Small intestine (tissue), 7 donors: ENCODE measurements at regions not wholly inside any gene's neighbourhood (a gene's known extent, or its start where the extent isn't known, plus 50 kb on each side); places are given as distances from the start of the nearest gene placed in this dataset.

ENCODE experiments used
- DNase-seq, 2 donors: peaks; one replicate each; pipeline versions ENCODE4 v3.0.0 to v3.0.0-alpha.2; 2013
- FAIRE-seq: peaks from 2 replicates; lab custom pipeline; 2012; peaks lifted over from hg19 to GRCh38; lab: Jason Lieb, UNC
- H3K27ac ChIP-seq, 3 donors: one replicate each; pipeline ENCODE4 v1.5.1; 2013; ENCODE audit warnings: low read length in 2 of 3, mild to moderate bottlenecking in 2 of 3, control low read depth in 1 of 3, inconsistent platforms in 1 of 3, low read depth in 1 of 3, moderate library complexity in 1 of 3
- H3K27me3 ChIP-seq, 3 donors: one replicate each; pipeline ENCODE4 v1.6.1; 2013; ENCODE audit warnings: low read length in 3 of 3, inconsistent platforms in 1 of 3; ENCODE audit not compliant: control insufficient read depth in 3 of 3, insufficient read depth in 3 of 3
- H3K36me3 ChIP-seq, 3 donors: one replicate each; pipeline ENCODE4 v1.6.1; 2013; ENCODE audit warnings: low read length in 3 of 3, inconsistent platforms in 1 of 3, low read depth in 1 of 3, mild to moderate bottlenecking in 1 of 3, moderate library complexity in 1 of 3; ENCODE audit not compliant: control insufficient read depth in 3 of 3, insufficient read depth in 2 of 3
- H3K4me1 ChIP-seq, 3 donors: one replicate each; pipeline ENCODE4 v1.6.1; 2013; ENCODE audit warnings: low read length in 2 of 3, inconsistent platforms in 1 of 3, low read depth in 1 of 3, mild to moderate bottlenecking in 1 of 3, moderate library complexity in 1 of 3; ENCODE audit not compliant: control insufficient read depth in 3 of 3, insufficient read depth in 2 of 3
- H3K4me3 ChIP-seq, 3 donors: one replicate each; pipeline ENCODE4 v1.5.1; 2013; ENCODE audit warnings: low read length in 3 of 3, control low read depth in 1 of 3, inconsistent platforms in 1 of 3, low read depth in 1 of 3, mild to moderate bottlenecking in 1 of 3, moderate library complexity in 1 of 3
- H3K9me3 ChIP-seq, 2 donors: one replicate each; pipeline ENCODE4 v1.6.1; 2013; ENCODE audit warnings: low read depth in 1 of 2, low read length in 1 of 2; ENCODE audit not compliant: control insufficient read depth in 2 of 2, insufficient read depth in 1 of 2
- WGBS, 3 donors: extraction: QIAGEN DNeasy Blood & Tissue Kit; methylation state at CpG; one replicate each; pipeline ENCODE4 v1.1.7; 2013; 5-methylcytosine and 5-hydroxymethylcytosine counted together
- donor health status: healthy with polysubstance abuse.
- donor health status: control.
- donor health status: control.
- donor health status: Bipolar disorder and iron deficiency.
- donor health status: healthy.

DNA sequence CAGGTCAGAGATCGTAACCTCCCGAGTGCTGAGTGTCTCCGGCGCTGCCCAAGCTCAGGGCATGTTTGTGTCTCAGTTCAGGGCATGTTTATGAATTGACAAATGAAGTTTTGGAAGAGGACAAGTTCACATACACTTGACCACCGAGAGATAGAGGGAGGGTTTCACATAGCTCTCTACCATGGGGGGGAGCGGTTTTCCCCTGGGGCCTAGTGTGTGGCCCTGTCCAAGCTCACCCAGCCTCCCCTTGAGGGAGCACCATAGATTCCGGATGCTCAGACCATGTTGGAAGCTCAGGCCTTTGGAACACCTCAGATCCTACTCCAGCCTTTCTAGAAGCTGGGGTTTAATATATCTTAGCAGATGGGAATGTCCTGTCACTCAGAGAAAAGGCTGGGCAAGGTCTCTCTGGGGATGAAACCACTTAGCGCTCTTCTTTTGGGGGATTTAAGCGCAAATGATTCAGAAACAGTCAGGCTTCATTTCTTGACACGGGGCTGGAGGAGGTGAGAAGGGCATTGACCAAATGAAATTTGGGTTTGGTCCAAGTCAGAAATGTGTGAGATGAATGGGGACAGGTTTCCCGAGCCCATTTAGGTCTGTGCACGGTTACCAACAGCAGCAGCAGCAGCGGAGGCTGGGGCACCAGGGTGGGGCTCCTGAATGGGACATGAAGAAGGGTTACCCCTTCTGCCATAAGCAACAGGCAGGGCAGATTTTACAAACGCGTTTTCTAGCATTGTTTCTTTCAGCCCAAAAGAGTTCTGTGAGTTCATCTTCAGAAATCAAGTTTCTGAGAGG is 96.6 kb downstream of the METRNL start:
- FAIRE-seq (no peak), DNase-seq (no peak)
- 80 to 87% (median 83%) methylated on average over 15 of the region's 15 CpGs for WGBS, 3 donors
- H3K36me3 ChIP-seq, result no peaks in the 10 kb centered on the region
- no peak overlapping the region for H3K4me3 ChIP-seq
- H3K27me3 ChIP-seq, result no peaks in the 10 kb centered on the region
- H3K9me3 ChIP-seq, result no peaks in the 10 kb centered on the region
- no peak overlapping the region for H3K27ac ChIP-seq
- H3K4me1 ChIP-seq, result no peaks in the 10 kb centered on the region

DNA sequence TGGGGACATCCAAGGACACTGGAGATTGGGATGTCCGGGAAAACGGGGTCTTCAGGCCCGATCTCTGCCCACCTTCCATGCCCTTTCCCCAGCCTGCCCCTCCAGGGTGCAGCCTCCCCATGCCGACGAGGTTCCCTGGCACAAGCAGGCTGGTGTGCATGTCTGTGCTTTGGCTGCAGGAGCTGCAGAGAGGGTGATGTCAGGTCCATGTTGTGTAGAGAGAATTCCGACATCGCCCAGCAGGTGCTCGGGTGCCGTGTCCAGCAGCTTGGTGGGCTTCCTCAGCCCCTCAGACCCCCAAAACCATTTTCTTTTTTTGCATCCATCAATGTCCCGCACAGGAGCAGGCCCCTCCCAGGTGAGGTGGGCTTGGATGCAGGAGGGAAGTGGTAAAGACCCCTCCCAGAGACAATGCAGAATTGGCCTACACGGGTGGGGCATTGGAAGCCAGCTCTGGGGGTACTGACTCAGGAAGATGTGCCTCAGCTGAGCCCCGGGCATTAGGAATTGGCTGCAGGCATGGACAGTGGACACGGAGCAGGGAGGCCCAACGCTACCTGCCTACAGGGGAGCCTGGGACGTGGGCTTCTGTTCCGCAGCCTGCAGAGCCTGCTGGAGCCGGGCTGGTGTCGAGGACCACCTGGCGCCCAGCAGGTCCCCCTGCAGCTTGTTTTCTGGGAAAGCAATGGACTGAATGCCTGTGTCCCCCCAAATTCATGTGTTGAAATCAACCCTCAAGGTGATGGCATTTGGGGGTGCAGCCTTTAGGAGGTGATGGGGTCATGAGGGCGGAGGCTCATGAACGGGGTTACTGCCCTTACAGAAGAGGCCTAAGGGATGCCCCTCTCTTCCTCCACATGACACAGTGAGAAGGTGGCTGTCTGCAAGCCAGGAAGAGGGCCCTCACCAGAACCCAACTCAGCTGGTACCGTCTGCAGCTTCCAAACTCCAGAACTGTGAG is 97.5 kb downstream of the METRNL start:
- Histone ChIP-seq H3K4me3 (no peak overlapping the region), H3K27me3 (no peaks in the 10 kb centered on the region), H3K36me3 (no peaks in the 10 kb centered on the region), H3K27ac (no peak overlapping the region), H3K4me1 (no peaks in the 10 kb centered on the region), H3K9me3 (no peaks in the 10 kb centered on the region)
- DNase-seq (no peak), FAIRE-seq (no peak)
- WGBS, 3 donors, result 88 to 92% (median 90%) methylated on average over 22 of the region's 22 CpGs

DNA sequence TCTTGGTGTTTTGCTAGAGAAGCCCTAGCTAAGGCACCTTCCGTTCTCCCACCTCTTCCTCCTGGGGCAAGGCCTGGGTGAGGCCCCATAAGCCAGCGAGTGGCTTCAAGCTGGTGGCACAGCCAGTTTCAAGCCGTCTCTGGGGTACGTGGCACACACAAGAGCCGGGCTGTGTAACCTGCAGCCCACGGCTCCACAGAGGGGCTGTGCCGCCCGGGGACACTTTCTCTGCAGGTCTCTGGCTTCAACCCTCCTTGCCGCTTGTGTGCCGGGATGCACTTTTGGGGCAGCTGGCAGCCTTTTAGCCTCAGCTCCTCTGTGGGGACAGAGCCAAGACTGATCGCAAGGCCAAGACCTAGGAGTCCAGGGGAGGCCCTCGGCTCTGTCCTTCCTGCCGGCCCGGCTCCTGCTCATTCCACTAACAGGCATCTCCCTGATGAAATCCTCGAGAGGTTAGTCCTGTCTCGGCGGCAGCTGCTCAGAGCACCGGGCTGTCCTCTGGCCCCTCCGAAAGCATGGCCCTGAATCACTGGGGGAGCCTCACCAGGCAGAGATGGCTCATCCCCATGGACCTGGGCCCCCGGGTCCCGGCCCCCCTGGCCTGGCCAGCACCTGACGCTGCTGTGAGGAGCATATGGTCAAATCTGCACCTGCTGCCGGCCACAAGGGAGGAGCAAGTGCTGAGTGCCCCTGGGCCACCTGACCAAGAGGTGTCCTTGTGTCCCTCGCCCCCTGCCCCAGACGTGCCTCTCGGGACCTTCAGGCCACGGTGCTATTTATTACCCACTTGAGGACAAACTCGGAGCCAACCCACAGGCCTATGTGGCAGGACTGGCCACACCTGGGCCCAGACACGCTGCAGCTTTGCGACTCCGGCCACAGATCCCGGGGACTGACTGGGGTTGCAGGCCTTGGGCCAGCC is 98.5 kb downstream of the METRNL start:
- WGBS, 3 donors, result 88 to 91% (median 89%) methylated on average over 29 to 32 of the region's 32 CpGs
- H3K36me3 ChIP-seq, result no peaks in the 10 kb centered on the region
- DNase-seq, result no peak
- H3K4me3 ChIP-seq, result no peak overlapping the region
- no peak for FAIRE-seq
- no peaks in the 10 kb centered on the region for H3K9me3 ChIP-seq
- H3K4me1 ChIP-seq, result no peaks in the 10 kb centered on the region
- no peaks in the 10 kb centered on the region for H3K27me3 ChIP-seq
- no peak overlapping the region for H3K27ac ChIP-seq

DNA sequence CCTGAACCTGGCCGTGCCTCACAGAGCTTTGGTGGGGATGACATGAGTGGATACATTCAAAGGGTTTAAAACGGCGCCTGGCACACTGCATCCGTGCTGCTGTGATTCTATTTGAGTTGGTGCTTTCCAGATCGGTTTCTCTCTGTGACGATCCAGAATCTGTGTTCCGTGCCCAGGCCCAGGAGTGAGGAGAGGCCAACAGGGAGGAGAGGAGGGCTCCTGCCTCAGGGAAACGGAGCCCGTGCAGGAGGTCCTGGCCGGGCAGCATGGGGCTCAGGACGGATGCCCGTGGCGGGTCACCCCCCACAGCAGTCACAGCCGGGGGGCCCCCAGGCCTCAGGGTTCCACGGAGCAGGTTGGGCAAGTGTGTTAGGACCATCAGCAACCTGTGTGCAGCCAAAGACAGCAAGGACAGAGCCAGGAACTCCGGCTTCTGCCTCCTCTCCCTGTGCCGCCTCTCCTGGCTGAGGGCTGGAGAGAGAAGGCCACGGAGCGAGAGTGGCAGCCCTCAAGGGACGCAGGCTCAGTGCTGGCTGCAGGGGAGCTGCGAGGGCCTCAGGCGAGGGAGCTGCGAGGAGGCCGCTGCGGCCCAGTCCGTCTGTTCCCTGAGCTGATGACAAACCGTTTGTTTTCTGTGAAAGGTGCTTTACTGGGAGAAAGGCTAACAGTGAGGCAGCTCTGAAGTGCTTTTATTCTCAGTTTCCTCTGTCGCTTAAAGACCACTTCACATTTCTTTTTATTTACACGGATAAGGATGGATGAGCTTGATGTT is 99.3 kb downstream of the METRNL start:
- H3K27ac ChIP-seq, result no peak overlapping the region
- DNase-seq (no peak), FAIRE-seq (no peak)
- H3K9me3 ChIP-seq, result no peaks in the 10 kb centered on the region
- WGBS, 3 donors, result 85 to 89% (median 89%) methylated on average over 25 to 29 of the region's 29 CpGs
- H3K4me1 ChIP-seq, result no peaks in the 10 kb centered on the region
- H3K4me3 ChIP-seq, result no peak overlapping the region
- H3K27me3 ChIP-seq, result no peaks in the 10 kb centered on the region
- H3K36me3 ChIP-seq, result no peaks in the 10 kb centered on the region

DNA sequence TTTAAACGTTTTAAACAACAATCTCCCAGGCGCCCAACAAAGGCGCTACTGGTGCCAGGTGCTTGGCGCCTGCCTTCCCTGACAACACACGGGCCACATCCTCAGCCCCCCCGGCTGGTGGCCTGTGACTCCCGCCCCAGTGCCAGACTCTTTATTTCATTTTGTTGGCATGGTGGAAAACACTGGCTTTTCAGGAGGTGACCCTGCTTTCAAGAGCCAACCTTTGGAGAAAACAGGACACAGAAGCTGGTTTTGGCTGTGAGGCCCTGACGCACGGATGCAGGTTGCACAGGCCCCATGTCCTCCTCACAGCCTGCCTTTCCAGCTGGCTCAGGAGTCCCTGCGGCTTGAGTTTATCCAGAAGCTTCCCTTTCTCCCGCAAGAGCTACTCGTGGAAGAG is 100.0 kb downstream of the METRNL start:
- Histone ChIP-seq H3K4me3 (no peak overlapping the region), H3K4me1 (no peaks in the 10 kb centered on the region), H3K27me3 (no peaks in the 10 kb centered on the region), H3K9me3 (no peaks in the 10 kb centered on the region), H3K27ac (no peak overlapping the region), H3K36me3 (no peaks in the 10 kb centered on the region)
- DNase-seq (no peak), FAIRE-seq (no peak)
- WGBS, 3 donors, result 81% methylated on average over 12 of the region's 12 CpGs

DNA sequence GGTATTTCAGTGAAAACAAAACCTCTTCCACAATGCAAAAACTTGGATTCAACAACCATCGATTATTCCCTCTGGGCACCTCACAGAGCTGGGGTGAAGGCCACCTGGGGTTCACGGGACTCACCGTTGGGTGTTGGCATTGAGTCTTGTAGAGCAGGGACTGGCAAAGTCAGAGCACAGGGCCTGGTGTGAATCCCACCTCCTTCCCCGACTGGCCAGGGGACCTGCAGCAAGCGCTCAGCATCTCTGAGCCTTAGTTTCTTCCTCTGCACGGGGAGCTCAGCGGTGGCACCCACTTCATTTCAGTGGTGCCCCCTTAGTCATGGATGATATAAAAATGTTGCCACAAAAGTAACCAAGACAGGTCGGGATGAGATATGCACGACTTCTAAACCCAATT is 100.4 kb downstream of the METRNL start:
- 86 to 91% (median 88%) methylated on average over 9 of the region's 9 CpGs for WGBS, 3 donors
- H3K9me3 ChIP-seq, result no peaks in the 10 kb centered on the region
- DNase-seq (no peak), FAIRE-seq (no peak)
- no peak overlapping the region for H3K27ac ChIP-seq
- no peaks in the 10 kb centered on the region for H3K27me3 ChIP-seq
- H3K4me1 ChIP-seq, result no peaks in the 10 kb centered on the region
- H3K36me3 ChIP-seq, result no peaks in the 10 kb centered on the region
- no peak overlapping the region for H3K4me3 ChIP-seq

DNA sequence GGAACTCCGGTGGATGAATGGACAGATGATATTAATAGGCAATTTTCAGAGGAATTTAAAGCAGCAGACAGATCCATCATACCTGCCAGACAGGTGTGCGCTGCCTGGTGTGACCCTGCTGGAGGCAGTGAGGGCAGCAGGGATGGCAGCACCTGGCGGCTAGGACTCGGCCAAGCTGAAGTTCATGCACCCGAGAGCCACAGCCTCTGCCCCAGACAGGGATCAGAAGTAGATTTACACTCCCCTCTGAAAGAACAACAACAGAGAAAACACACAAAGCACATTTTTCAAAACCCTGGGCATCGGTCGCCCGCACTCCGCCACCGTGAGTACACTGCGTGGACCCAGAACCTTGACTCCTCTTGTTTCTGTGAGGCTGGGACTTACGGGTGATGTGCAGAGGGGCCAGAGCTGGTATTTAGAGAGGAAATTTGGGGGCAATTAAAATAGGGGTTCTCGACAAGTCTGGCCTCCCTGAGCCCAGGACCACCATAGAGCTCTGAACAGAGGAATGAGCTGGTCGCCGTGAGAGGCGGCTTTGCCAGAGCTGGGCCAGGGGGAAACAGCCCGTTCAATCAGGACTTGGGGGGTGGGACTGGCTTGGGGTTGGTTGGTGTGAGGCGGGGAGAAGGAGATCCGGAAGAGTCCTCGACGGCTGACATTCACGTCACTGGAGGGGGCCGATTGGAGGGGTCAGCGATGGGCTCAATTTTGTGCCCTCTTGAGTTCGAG is 101.0 kb downstream of the METRNL start:
- FAIRE-seq, result no peak
- Histone ChIP-seq H3K27me3 (no peaks in the 10 kb centered on the region), H3K4me3 (no peak overlapping the region), H3K9me3 (no peaks in the 10 kb centered on the region), H3K27ac (no peak overlapping the region), H3K4me1 (no peaks in the 10 kb centered on the region), H3K36me3 (no peaks in the 10 kb centered on the region)
- 88 to 94% (median 91%) methylated on average over 25 of the region's 25 CpGs for WGBS, 3 donors
- DNase-seq, result no peak
